ENCODE measurements at regions not wholly inside any gene's neighbourhood (a gene's known extent, or its start where the extent isn't known, plus 50 kb on each side); places are given as distances from the start of the nearest gene placed in this dataset.

DNA sequence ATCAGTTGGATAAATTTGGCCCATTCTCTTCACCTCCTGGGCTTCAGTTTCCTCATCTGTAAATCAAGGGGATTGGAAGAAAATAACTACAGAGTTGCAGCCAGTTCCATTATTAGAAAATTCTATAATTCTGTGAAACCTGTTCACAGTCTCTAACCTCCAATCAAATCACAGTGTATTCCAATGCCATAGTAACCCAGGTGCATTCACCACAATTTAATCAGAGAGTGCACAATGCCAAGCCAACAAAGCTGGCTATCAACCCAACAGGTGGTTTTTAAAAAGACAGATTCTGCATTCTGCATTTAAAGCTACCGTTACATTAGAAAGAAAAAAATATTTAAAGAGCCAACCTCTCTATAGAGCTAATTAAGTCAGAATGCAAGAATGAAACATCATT lies 308.6 kb downstream of the RNF144A start:
- DNase-seq: no peak

DNA sequence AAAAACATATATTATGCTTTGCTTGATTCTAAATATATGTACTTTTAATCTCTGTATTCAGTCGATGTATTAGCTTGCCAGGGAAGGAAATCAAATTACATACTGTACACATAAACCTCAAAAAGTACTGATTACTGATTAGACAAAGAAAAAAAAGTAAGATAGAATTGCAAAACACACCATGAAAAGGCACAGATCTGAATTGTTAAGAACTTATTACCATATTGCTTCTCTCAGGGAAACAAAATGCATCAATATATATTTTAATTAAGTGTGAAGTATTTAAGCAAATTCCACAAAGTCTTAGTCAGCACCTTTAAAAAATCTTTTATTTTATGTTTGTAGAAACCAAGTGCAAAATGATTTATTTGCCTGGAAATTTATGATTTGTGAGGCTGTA lies 309.3 kb downstream of the RNF144A start:
- DNase-seq: no peak

DNA sequence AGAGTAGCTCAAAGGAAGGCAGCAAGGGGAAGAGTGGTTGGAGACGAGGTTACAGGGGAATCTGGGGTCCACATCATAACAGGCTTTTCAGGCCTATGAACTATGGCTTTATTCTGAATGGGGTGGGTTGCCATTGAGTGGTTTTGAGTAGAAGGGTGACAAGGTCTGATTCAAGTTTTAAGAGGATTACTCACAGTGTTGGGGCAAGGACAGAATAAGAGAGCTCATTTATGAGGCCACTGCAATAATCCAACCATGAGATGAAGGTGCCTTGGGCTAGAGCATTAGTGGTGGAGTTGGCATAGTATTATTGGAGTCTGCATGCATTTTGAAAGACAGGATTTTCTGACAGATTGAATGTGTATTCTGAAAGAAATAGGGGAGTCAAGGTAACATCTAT lies 315.9 kb downstream of the RNF144A start:
- DNase-seq: no peak

GRCh38 chr2:7237466-7237865 lies 320.3 kb downstream of the RNF144A start:
- no peak for DNase-seq

- DNase-seq: no peak
Measured at GRCh38 chr2:7239078-7239477, 321.9 kb downstream of the RNF144A start.

- DNase-seq: no peak
Measured at GRCh38 chr2:7241041-7241745, 324.0 kb downstream of the RNF144A start.

GRCh38 chr2:7242189-7242867 lies 325.1 kb downstream of the RNF144A start:
- DNase-seq: no peak

- DNase-seq: no peak
Measured at GRCh38 chr2:7243276-7243675, 326.1 kb downstream of the RNF144A start.

DNA sequence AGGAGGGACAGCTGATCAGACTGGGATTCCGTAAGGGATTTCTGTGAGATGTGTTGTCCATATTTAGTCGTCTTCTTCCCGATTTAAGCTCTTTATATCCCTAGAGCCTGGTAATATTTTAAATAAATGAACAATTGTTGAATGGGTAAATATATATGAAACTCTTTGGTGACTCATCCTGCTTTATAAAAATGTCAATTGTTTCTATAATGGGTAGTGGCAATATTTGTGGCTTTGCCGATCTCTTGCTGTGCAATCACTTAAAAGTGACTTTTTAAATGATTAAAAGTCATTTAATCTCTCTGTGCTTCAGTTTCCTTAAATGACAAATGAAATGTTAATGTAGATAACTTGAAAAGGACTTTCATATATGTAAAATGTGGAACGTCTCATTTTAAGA lies 339.2 kb downstream of the RNF144A start:
- no peak for DNase-seq

DNA sequence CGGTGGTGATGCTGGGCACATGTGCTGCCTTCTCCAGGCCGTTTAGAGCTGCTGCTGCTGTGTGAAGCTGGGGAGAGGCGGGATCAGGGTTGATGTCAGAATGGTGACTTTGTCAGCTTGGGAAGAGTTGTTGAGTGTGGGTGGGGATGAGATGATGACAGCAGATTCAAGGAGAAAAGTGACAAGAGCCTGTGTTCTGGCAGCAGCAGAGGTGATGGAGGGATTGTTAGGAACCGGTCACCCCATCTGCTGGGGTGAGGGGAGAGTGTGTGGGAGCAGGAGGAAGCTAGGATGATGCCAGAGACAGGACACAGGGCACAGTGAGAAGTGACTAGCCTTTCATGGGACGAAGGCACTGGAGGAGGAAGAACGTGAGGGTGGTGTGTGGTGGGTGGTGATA lies 345.5 kb downstream of the RNF144A start:
- no peak for DNase-seq

DNA sequence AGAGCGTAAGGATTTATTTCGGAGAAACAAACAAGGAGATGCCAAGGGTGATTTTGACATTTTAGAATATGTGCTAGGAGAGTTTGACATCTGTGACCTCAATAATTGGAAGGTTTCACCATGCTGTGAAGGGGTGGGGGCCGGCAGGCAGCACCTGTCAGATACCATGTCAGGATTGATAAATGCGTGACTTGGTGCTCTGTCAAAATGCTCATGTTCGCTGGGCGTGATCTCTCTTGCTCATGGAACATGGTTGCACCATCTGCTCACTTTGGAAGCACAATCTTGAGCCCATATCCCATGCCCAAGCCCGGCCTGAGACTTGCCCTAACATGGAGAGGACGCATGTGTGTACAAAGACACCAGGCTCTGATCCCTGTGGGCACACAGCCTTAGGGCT lies 347.6 kb downstream of the RNF144A start:
- no peak for DNase-seq

DNA sequence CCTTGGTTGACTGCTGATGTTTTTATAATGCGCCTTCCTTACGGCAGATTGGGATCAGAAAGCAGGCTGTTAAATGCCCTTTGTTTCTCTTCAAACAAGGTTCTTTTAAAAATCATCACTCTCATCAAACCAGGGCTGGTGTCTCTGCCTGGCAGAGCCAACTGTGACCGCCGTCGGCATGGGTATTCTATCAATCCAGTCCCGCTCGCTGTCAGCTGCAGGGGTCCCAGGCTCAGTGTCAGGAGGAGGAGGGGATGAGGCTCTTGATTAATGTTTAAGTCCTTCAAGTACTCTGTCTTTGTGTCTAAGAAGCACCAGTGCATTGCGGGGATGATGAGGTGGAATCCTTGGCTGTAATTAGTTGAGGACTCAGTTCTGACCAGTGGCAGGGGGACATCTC lies 348.1 kb downstream of the RNF144A start:
- no peak for DNase-seq

GRCh38 chr2:7269106-7269643 lies 352.0 kb downstream of the RNF144A start:
- DNase-seq: no peak

DNA sequence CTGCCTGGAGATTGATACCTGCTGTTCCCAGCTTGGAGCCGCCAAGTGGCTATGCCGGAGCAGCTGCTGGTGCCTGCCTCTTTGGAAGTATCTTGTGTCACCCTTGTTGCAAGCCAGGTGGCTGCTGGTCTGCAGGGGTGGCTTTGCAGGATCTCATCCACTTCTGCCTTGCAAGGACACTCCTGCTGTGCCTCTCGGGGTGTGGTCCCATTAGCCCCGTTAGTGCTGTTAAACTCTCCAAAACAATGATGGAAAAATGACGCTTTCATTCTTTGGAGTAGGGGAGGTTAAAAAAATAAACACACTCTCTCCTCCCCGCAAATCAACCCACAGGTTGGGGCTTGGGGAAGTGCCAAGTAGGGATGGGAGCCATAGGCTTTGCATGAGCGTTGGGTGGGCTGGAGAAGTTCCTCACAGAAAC lies 352.8 kb downstream of the RNF144A start:
- DNase-seq: no peak

GRCh38 chr2:7272210-7272609 lies 355.0 kb downstream of the RNF144A start:
- DNase-seq: no peak

DNA sequence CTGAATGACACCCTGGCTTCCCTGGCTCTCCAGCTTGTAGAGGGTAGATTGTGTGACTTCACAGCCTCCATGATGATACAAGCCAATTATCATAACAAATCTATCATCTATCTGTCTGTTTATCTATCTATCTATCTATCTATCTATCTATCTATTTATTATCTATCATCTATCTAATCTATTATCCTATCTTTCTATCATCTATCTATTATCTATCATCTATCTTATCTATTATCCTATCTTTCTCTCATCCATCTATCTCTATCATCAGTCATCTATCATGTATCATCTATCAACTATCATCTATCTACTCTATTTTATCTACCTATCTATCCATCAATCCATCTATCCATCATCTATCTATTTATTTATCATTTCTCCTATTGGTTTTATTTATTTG lies 361.8 kb downstream of the RNF144A start:
- no peak for DNase-seq

DNA sequence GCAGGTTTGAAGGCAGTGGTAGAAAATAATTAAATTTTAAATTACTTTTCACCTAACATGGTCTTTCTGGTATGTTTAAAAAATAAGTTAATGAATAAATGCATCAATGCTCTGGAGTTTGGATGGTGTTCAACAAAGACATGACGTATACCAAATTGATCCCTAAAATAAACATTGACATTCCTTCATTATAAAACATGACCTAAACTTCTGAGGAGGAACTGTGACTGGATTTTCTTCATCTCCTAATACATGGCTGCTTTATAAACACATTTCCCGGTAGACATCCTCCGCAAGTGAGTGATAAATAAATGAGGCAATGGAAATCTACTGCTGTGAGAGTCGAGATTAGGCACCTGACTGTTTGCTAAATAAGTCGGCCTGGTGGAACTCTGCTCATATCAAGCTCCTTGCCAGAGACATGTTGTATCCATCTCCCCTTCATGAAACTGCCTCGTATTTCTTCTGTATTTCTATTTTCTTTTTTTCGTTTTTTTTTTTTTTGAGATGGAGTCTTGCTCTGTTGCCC lies 362.3 kb downstream of the RNF144A start:
- DNase-seq: no peak

DNA sequence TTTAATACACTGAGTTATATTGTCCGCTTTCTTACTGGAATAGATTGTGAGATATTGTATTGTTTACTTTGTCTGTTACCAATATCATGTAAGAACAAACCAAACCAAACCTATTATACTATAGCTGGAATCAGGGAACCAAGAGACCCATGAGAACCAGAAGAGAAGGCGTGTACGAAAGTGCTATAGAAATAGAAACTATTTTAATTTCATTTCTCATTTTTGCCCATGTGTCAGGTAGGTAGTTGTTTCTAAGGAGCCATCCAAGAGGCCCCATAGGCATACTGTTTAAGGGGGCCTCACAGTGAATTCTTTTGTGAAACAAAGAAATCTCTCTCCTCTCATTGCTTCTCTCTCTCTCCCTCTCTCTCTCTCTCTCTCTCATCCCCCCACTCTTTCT lies 363.6 kb downstream of the RNF144A start:
- no peak for DNase-seq

DNA sequence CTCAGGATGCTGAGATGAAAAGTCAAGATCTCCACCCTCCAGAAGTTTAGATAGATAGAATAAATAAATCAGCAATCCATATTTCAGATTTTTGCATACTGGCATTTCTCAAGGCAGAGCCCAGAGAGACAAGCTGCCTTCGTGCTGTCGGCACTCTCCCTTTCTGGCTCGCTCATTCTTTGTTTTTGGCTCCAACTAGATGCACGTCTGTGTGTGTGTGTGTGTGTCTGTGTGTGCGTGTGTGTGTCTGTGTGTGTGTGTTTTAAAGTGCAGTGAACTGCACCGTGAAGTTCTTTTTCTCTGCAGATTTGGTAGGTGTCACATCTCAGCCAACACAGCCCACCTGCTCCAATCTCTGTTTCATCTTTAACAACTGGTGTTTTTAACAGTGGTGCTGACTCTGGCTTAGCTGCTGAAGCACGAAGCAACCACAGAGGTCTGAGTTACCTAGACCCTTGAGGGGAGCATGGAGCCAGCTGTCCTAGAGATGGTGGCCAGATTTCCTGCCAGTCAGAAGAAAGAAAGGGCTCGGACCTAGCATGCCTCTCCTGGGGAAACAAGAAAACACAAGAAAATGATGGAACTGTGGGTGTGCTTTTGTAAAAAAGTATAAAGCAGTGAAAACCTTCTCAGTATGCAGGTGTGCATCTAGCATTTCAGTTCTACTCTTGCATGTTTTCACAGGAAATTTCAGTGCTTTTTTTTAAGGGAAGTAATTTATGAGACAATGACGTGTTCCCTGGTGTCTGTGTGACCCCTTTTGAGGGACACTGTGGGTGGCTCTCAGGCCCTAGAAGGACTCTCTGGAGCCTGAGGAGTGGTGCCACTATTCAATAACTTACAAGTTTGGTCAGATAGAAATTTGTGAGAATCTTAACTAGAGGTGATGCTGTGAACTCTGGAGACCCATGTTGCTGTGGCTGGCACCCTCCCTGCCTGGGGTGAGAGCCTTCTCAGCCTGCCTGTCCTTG lies 364.3 kb downstream of the RNF144A start:
- DNase-seq: no peak

DNA sequence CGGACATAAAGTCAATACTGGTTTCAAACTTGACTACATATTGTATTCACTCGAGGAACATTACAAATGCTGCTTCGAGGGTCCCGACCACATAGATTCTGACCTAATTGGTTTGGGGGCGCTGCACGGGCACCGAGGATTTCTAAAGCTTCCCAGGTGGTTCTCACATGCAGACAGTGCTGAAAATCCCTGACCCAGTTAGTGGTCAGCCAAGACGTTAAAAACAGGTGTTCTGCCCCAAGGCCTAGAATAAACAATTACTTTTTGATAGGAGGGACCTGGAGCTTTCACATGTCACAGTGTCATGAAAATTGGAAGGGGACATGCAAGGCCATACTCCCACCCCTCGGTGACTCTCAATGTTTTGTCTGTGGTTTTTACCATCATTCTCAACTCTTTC lies 368.9 kb downstream of the RNF144A start:
- no peak for DNase-seq

GRCh38 chr2:7288484-7288883 lies 371.3 kb downstream of the RNF144A start:
- no peak for DNase-seq

- DNase-seq: no peak
Measured at GRCh38 chr2:7289697-7290096, 372.5 kb downstream of the RNF144A start.

GRCh38 chr2:7292154-7292691 lies 375.0 kb downstream of the RNF144A start:
- no peak for DNase-seq
